ENCODE measurements at regions not wholly inside any gene's neighbourhood (a gene's known extent, or its start where the extent isn't known, plus 50 kb on each side); places are given as distances from the start of the nearest gene placed in this dataset.

DNA sequence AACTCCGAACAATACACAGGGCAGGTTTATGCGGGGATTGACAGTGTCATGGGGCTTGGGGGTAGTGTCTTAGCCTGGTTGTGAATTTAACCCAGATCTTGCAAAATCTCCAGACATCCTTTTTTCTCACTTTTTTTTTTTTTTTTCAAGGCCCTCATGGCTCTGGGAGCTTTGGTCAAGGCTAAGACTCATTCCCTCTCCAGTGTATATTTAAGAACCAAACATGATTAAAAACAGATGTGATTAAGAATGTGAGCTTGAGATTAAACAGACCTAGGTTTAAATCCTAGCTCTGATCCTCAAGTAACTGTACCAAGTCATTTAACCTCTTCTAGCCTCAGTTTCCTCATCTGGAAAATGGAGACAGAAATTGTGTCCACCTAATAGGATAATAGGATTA is 151.7 kb upstream of the FUT8 start:
- no peak for TF ChIP-seq YY1 (IDR thresholded peaks at IDR 0.05; ENCODE audit: insufficient read depth, insufficient read length)
- no peak for TF ChIP-seq ZNF274 (IDR thresholded peaks at IDR 0.05; ENCODE audit: low read depth, low read length)
